ENCODE measurements at regions not wholly inside any gene's neighbourhood (a gene's known extent, or its start where the extent isn't known, plus 50 kb on each side); places are given as distances from the start of the nearest gene placed in this dataset.

- Histone ChIP-seq H3K9ac (ENCODE audit: low read depth, low read length) (no peak overlapping the region), H2AK9ac (replicated peaks; ENCODE audit: low read depth, low read length, poor library complexity) (no peak overlapping the region), H3K18ac (ENCODE audit: low read depth, low read length) (no peak overlapping the region), H4K5ac (ENCODE audit: low read depth, low read length) (no peak overlapping the region), H2BK15ac (ENCODE audit: low read depth, low read length) (no peak overlapping the region), H2BK20ac (ENCODE audit: low read depth, low read length) (no peak overlapping the region), H3K4me1 (ENCODE audit: control insufficient read depth, insufficient read depth, low read length) (no peaks in the 10 kb centered on the region), H2AFZ (replicated peaks; ENCODE audit: low read length, poor library complexity) (no peak overlapping the region), H2BK120ac (ENCODE audit: low read depth, low read length) (no peak overlapping the region), H2AK5ac (ENCODE audit: low read depth, low read length) (no peak overlapping the region), H3K56ac (ENCODE audit: extremely low read depth, insufficient read depth, low read length) (no peak overlapping the region), H3K23ac (ENCODE audit: low read depth, low read length) (no peak overlapping the region), H3K9me1 (ENCODE audit: insufficient read depth, low read length) (no peaks in the 10 kb centered on the region), H2BK5ac (ENCODE audit: low read depth, low read length, poor library complexity, severe bottlenecking) (no peak overlapping the region), H3K14ac (replicated peaks; ENCODE audit: low read depth, low read length) (no peak overlapping the region), H3K27me3 (ENCODE audit: control insufficient read depth, insufficient read depth, low read length) (no peaks in the 10 kb centered on the region), H3K4me3 (ENCODE audit: insufficient read depth, low read depth, low read length) (no peak overlapping the region), H3K4ac (ENCODE audit: low read depth, low read length) (no peak overlapping the region), H3K36me3 (ENCODE audit: control insufficient read depth, insufficient read depth, low read length) (no peaks in the 10 kb centered on the region), H3K79me1 (ENCODE audit: low read depth in 1 of 2, low read length in 2 of 2) (no peaks in the 10 kb centered on the region), H3K27ac (ENCODE audit: insufficient read depth, low read length) (no peak overlapping the region), H4K8ac (ENCODE audit: low read depth in 2 of 2, low read length in 2 of 2) (no peak overlapping the region), H4K91ac (ENCODE audit: insufficient read depth, low read depth, low read length) (no peak overlapping the region), H3K9me3 (ENCODE audit: control insufficient read depth, insufficient read depth, low read length) (no peaks in the 10 kb centered on the region), H3K4me2 (ENCODE audit: low read depth, low read length) (no peak overlapping the region), H4K20me1 (ENCODE audit: insufficient read depth, low read length) (no peaks in the 10 kb centered on the region)
- ChIA-PET CTCF (no interaction called here), POLR2A (ENCODE audit: unreplicated experiment) (no interaction called here)
- BruUV-seq (replicated peaks) = no TSS peak
- intact Hi-C loops (cut with micrococcal nuclease) = no loop called here
- ATAC-seq (ENCODE audit: low read depth) (no peak), DNase-seq (no peak)
- no peak for TF ChIP-seq USF2 (IDR thresholded peaks at IDR 0.05; ENCODE audit: low read depth, low read length)
- no peak for TF ChIP-seq POLR2A (IDR thresholded peaks at IDR 0.05; ENCODE audit: low read depth, low read length)
- in situ Hi-C loops (cut with MboI; ENCODE audit: low sequenced_read_pairs) = no loop called here
- dilution Hi-C loops (cut with HindIII; ENCODE audit: low sequenced_read_pairs, unreplicated experiment) = no loop called here
- WGBS, 2 experiments (ENCODE audit: extremely low coverage in 2 of 2, insufficient read length in 1 of 2) = 80% methylated on average over 1 of the region's 6 CpGs; no CpG with 5 or more reads in 1 of the 2 experiments
These were observed 277.5 kb upstream of the AGTR1 start for GRCh38 chr3:148420242-148420641.

All from IMR-90 (cell line).